ENCODE measurements at regions not wholly inside any gene's neighbourhood (a gene's known extent, or its start where the extent isn't known, plus 50 kb on each side); places are given as distances from the start of the nearest gene placed in this dataset.

DNA sequence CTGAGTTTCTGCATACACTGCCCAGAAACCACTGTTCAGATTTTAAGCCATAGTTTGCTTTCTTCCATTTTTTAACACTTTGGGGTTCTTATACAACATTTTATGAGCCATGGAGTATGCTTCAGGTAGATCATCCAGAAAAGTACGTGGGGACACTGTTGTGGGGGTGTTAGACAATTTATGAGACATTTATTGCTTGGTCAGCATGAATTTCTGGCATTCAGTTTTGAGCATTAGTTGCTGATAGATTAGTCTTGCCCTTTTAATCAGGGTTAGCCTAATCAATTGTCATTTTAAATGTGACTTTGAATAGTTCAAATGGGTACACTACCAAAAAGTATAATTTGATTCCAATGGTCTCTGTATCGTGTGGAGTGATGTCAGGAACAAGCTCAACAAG is 434.9 kb downstream of the GPM6A start:
- ChIA-PET CTCF (no interaction called here), POLR2A (no interaction called here)
- no peak for DNase-seq (ENCODE audit: extremely low spot score)
- TF ChIP-seq CTCF (IDR thresholded peaks at IDR 0.05; ENCODE audit: control extremely low read depth, extremely low read depth, low read depth, missing control alignments): no peak

GRCh38 chr4:175378372-175378771 is 433.7 kb downstream of the GPM6A start:
- POLR2A ChIA-PET: no interaction called here
- no peak for TF ChIP-seq CTCF (IDR thresholded peaks at IDR 0.05; ENCODE audit: control extremely low read depth, extremely low read depth, low read depth, missing control alignments)
- no peak for DNase-seq (ENCODE audit: extremely low spot score)

DNA sequence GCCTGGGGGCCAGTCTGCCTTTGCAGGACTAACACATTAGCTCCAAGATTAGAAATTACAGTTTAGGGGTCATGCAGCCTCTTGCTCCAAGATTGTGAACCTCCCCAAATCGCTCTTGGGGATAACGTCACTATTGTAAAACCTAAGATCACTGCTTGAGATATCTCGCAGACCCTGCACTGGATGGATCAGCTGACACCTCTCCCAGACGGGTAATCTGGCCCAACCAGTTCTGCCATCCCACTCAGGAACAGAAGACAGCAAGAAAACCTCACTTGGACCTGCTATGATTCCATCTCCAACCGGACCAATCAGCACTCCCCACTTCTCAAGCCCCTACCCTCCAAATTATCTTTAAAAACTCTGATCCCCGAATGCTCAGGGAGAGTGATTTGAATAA is 431.2 kb downstream of the GPM6A start:
- ChIA-PET POLR2A (no interaction called here), CTCF (interaction anchor here (1.5 kb wide), 1 partner anchor 14 kb away, joined by 4 read pairs; no protein-coding TSS in a partner anchor)
- no peak for TF ChIP-seq CTCF (IDR thresholded peaks at IDR 0.05; ENCODE audit: control extremely low read depth, extremely low read depth, low read depth, missing control alignments)
- DNase-seq (ENCODE audit: extremely low spot score): no peak

More at GRCh38 chr4:175378372-175378771, 433.7 kb downstream of the GPM6A start:
- CTCF ChIA-PET: no interaction called here

- POLR2A ChIA-PET: no interaction called here
- CTCF ChIA-PET: interaction anchor here (0.9 kb wide), 1 partner anchor 17 kb away, joined by 3 read pairs; no protein-coding TSS in a partner anchor
- TF ChIP-seq CTCF (IDR thresholded peaks at IDR 0.05; ENCODE audit: control extremely low read depth, extremely low read depth, low read depth, missing control alignments): no peak
- DNase-seq (ENCODE audit: extremely low spot score): no peak
Observed at GRCh38 chr4:175385797-175386196, 426.3 kb downstream of the GPM6A start.

- CTCF ChIA-PET: interaction anchor here (0.9 kb wide), 1 partner anchor 18 kb away, joined by 3 read pairs; no protein-coding TSS in a partner anchor
- no peak for DNase-seq (ENCODE audit: extremely low spot score)
- POLR2A ChIA-PET: no interaction called here
- no peak for TF ChIP-seq CTCF (IDR thresholded peaks at IDR 0.05; ENCODE audit: control extremely low read depth, extremely low read depth, low read depth, missing control alignments)
Observed at GRCh38 chr4:175386776-175387507, 425.1 kb downstream of the GPM6A start.

- POLR2A ChIA-PET: no interaction called here
- no peak for DNase-seq (ENCODE audit: extremely low spot score)
- CTCF ChIA-PET: interaction anchor here (1.6 kb wide), 1 partner anchor 14 kb away, joined by 4 read pairs; no protein-coding TSS in a partner anchor
- TF ChIP-seq CTCF (IDR thresholded peaks at IDR 0.05; ENCODE audit: control extremely low read depth, extremely low read depth, low read depth, missing control alignments): no peak
Observed at GRCh38 chr4:175394208-175394607, 417.9 kb downstream of the GPM6A start.

Measured in GM10248 (cell line).